ENCODE measurements at regions not wholly inside any gene's neighbourhood (a gene's known extent, or its start where the extent isn't known, plus 50 kb on each side); places are given as distances from the start of the nearest gene placed in this dataset.

DNA sequence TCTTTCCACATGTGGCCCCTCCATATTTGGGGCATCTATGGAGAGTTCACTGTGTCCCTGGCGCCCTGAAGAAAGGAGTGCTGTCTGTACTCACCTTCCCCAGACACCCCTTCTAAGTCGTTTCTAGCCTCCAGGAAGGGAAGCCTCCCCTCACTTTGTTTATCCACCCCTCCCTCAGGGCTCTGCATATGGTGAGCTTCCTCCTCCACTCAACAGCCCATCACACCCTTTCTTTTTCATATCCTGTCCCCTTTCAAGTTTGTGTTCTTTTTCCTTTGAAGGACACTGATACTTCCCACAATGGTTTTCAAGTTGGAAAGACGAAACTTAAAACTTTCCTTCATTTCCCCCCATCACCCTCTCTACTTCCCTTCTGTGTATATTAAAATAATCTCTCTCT, 291.4 kb upstream of the POU3F3 start:
- DNase-seq: no peak

DNA sequence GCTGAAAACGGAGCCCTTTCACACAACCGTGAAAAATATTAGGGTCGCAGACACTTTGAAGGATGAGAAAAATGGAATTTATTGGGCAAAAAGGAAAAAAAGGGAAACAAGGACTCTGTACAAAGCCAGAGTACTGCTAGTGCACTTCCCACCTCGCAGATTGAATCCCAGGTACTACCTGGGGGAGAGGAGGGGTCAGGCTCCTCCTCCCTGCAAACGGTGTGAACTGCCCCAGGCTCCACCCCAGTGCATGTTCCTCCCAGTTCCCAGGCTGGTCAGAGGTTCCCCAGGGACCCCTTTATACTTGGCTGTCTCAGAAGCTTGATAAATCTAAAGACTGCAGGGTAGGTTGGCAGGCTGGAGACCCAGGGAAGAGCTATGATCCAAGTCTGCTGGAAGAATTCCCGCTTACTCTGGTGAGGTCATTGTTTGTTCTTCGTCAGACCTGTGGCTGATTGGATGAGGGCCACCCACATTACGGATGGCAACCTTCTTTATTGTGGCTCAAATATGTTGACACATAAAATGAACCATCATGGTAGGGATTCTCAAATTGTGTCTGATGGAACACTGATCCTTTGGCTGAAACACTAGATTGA, 290.4 kb upstream of the POU3F3 start:
- DNase-seq: no peak

DNA sequence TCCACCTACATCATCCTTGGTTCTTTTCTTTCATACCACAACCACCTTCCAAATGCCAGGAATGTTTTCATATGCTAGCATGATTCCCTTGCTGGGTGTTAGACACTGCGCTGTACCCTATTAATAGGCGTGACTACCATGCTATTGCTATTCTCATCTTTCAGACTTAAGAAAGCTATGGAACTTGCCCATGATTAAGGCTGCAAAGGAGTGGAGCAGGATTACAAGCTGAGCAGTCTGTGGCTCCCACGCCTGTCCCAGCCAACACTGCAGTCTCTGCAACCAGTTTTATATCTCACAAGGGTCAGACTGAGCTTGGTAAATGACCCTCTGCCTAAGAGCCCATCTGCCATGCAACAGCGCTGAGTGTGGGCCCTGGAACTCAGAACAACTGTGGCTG, 285.7 kb upstream of the POU3F3 start:
- no peak for DNase-seq

DNA sequence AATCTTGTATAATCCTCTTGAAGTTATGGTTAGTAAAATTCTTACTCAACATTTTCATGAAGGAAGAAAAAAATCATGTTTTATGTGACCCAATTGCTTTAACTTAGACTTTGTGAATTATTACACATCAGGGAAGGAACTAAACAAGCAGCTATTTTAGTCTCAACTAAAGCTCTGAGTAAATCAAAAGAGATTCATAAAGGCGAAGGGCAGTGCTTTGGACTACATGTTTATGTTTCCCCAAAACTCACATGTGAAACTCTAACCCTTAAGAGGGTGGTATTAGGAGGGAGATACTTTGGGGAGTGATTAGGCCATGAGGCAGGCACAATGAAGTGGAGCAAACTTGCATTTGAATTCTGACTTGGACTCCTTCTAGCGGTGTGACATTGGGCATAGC, 283.7 kb upstream of the POU3F3 start:
- DNase-seq: no peak

DNA sequence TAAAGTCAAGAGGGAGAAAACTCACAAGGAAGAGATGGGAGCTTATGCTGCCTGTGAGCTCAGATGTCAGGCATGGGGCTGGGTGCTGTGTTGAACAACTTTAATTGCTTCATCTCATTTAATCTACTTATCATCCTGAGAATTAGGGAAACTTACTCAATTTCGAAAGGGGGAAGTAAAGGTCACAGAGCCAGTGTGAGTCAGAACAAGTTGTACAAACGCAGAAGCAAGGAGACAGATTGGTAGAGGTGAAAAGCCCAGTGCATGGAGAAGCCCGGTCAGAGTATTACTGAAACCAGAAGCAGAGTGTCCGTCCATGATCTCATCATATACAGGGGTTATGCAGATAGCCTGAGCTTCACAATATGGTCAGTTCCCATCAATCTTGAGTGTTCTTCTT, 281.1 kb upstream of the POU3F3 start:
- DNase-seq: no peak

GRCh38 chr2:104574367-104574766, 279.5 kb upstream of the POU3F3 start:
- DNase-seq: no peak

DNA sequence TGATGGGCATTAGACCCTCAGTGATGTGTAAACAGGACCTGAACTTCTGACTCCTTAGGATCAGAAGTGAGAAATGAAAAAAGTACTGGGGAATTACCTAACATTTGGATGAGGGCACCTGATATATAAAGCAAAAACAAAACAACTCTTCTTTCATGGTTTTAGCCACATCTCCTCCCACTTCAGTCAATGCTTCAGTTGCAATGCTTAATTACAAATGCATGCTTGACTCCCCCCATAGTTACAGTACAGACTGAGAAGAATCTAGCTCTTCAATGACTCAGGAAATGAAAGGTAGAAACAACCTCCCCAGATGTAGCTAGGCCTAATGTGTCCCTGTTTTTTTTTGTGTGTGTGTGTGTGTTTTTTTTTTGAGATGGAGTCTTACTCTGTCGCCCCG, 276.8 kb upstream of the POU3F3 start:
- no peak for DNase-seq

GRCh38 chr2:104582471-104582870, 271.4 kb upstream of the POU3F3 start:
- DNase-seq: no peak

- no peak for DNase-seq
Observed at GRCh38 chr2:104583811-104584210, 270.1 kb upstream of the POU3F3 start.

DNA sequence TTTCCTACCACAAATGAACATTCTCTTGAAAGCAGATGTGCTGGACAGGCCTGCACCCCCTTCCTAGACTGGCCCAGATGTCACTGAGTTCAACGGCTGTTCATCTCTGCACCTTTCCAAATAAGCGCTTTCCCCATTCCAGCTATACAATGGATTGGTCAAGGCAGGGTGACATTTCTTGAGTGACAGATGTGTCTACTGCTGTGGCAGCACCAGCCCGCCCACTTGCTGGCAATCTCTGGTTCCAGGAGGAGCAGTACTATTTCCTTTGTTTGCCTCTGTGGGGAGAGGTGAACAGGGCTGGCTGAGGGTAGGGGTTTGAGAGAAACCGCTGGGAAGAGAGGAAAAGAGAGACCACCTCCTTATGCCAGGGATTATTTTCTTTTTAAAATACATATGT, 269.5 kb upstream of the POU3F3 start:
- no peak for DNase-seq

DNA sequence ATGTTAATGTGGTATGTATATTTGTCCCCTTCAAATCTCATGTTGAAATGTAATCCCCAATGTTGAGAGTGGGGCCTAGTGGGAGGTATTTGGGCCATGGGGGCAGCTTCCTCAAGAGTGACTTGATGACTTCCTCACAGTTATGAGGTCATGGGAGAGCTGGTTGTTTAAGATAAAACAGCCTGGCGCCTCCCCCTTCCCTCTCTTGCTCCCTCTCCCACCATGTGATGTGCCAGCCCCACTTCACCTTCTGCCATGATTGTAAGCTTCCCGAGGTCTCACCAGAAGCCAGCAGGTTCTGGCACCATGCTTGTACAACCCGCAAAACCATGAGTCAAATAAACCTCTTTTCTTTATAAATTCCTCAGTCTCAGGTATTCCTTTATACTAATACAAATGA, 258.3 kb upstream of the POU3F3 start:
- no peak for DNase-seq

- DNase-seq: no peak
Observed at GRCh38 chr2:104597942-104598341, 256.0 kb upstream of the POU3F3 start.

GRCh38 chr2:104598636-104599035, 255.3 kb upstream of the POU3F3 start:
- DNase-seq: no peak

DNA sequence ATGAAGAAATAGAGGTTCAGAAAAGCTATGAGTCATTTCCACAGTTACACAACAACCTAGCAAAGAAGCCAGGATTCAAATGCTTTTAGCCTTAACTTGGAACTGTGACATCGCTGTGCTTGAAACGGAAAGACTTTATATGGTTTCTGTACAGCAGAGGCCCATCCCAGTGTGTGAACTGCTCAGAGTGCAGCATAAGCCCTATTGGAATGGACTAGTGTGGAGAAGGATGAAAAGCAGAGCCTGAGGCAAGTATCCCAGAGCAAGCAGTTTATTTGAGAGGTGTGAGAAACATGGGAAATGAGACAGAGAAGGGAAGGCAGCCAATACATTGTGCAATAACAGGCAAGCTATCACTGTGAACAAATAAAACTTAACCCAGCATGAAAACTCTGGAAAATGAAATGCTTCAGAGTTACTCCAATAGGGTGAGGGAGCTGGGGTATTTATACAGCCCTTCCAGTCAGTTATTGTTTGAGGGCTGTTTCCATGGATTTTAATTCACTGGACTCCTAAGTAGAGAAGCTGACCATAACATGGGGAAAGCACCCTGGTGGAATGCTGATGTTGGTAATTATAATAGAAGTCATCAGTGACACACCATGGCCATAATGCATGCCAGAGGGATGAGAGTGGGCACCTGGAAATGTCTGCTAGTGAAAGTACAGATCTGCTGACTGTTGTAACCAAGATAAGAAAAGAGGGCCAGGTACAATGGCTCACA, 254.0 kb upstream of the POU3F3 start:
- no peak for DNase-seq

GRCh38 chr2:104606056-104606455, 247.9 kb upstream of the POU3F3 start:
- no peak for DNase-seq

DNA sequence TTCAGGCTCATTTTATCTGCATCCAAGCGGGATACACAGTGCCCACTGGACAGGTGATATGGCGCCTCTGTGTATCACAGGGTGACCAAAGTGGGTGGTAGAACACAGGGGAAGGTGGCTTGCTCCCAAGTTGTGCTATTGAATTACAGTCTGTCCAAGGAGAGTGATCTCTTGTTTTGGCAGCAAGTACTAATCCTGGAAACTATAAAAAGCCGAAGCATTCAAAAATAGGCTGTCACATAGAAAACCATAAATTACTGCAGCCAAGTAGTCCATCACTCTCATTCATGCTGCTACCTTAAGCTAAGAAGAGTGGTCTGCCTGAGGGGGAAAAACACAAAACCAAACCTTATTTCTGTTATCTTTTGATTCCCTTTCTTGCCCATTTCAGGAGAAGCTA, 237.1 kb upstream of the POU3F3 start:
- DNase-seq: no peak

- no peak for DNase-seq
Observed at GRCh38 chr2:104620801-104621200, 233.1 kb upstream of the POU3F3 start.

DNA sequence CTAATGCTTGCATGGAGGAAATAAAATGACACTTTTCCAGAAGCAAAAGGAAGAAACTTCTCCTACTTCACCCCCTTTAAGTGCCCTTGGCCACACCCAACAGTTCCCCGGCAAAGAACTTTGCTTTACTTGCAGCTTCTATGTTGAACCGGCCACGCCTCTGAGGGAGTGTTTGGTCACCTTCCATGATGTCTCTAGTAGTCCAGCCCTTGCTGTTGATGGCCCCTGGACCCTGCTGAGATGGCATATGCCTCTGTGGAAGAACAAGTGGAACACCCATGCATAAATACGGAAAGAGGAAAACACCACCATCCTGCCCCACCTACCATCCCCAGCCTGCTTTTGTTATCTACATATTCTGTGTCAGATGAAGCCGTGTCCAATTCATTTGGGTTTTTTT, 218.3 kb upstream of the POU3F3 start:
- no peak for DNase-seq

GRCh38 chr2:104638190-104638858, 215.6 kb upstream of the POU3F3 start:
- DNase-seq: no peak

GRCh38 chr2:104638859-104639202, 215.1 kb upstream of the POU3F3 start:
- no peak for DNase-seq

DNA sequence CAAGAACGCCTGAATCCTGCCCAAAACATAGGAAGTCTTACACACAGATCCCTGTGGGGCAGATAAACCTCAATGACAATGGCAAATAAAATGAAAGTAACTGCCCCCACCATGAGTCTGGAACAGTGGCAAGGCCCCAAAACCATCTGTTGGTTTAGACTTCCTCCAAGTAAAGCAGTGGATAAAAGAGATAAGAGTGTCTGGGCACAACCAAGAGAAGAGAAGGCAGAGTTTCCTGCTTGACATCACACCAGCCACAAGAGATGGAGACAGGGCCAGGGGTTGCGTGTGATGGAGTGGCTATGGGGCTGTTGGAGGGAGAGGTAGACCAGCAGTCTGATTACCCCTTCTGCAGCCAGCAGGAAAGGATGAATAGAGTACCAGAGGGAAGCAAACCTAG, 212.1 kb upstream of the POU3F3 start:
- DNase-seq: no peak

- no peak for DNase-seq
Observed at GRCh38 chr2:104648376-104648775, 205.5 kb upstream of the POU3F3 start.

GRCh38 chr2:104649866-104650265, 204.0 kb upstream of the POU3F3 start:
- no peak for DNase-seq

GRCh38 chr2:104650405-104650996, 203.4 kb upstream of the POU3F3 start:
- DNase-seq: no peak
